NCI-H2107 treated with DMSO at 0.1 percent for 48 hours (cell line): ENCODE measurements at regions not wholly inside any gene's neighbourhood (a gene's known extent, or its start where the extent isn't known, plus 50 kb on each side); places are given as distances from the start of the nearest gene placed in this dataset.
"Not testable (repeated sequence)": the region's sequence is repeated elsewhere in the genome, so short reads cannot be mapped to it uniquely, and the experiment has no call there.

Source experiments
- DNase-seq: peaks from one replicate; lab custom pipeline; 2025; ENCODE audit not compliant: unreplicated experiment; lab: John Stamatoyannopoulos, UW

- DNase-seq: no peak
These were observed 803.7 kb upstream of the ACVR2A start for GRCh38 chr2:147041121-147041494.

- DNase-seq: no peak
These were observed 804.3 kb upstream of the ACVR2A start for GRCh38 chr2:147040298-147041120.

GRCh38 chr2:147037048-147037447 is 807.8 kb upstream of the ACVR2A start:
- no peak for DNase-seq

DNA sequence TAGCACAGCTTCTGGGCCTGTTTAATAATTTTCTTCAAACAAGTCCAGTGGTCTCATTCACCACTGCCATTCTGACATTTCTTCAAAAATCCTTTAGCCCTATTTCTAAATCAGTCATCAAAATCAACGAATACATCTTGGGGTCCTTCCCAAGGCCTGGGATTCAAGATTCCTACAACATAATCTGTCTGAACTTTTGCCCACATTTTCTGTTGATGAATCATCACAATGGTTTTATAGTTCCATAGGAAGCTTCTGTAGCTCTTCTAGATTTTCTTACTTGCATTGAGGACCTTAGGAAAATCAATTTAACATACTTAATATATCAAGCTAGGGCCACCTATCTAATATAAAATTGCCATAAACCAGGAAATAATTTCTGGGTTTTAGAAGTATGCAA is 811.8 kb upstream of the ACVR2A start:
- no peak for DNase-seq

- no peak for DNase-seq
These were observed 812.9 kb upstream of the ACVR2A start for GRCh38 chr2:147031897-147032296.

DNA sequence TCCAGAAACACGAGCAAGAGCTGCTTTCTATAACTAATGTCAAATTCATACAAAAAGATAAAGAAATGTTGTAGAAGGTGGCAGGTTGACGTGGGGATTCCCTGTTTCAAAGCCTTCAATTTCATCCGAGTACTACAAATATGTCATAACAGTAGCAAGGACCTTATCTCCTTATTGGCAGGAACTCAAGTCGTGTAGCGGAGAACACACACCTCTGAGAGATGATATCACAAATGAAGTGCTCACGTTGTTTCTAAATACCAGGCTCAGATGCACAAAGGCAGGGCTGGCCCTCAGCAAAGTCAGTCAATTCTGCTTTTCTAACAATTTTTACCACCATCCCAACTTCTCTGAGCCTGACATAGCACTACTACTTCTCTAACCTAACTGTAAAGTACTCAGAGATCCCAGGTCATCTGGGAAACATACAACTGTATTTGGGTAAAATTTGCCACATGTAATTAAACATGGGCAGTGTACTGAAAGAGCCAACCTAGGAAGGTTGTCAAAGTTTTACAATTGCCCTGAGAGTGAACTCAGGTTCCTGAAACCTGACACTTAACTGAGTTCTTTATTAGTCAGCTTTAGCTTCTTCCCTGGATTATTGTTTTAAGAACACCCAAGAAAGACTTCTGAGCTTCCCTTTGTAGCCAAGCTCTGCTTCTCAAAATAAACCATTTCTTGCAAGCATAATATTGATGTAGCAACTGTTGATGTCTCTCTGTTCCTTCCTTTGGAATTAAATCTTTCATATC is 813.7 kb upstream of the ACVR2A start:
- no peak for DNase-seq

- no peak for DNase-seq
These were observed 817.4 kb upstream of the ACVR2A start for GRCh38 chr2:147027436-147027835.

DNA sequence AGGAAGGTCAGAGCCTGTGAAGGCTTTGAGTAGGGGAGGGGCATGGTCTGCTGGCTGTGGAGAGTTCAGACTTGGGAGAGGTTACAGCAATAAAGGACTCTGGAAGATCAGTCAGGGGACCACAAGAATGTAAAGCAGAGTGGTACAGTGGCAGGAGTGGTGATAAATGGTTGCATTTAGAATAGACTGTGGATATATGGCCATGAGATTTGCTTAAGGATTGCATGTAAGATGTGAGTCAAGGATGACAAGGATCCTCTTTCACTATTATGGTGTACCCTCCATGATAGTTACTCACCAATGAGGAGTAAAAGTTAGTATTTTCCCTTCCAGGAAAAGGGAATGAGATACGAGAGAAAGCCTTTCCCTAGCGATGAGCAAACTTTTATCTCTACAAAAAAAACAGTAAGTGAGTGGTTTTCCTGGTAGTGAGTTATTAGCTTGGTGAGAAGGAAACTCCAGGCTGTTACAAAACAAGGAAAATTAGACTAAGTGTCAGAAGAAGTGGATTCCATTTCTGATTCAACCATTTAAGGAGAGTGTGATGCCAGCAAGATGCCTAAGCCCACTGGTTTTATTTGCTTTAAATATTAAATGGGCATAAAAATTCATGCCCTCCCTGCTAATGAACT is 818.0 kb upstream of the ACVR2A start:
- no peak for DNase-seq

GRCh38 chr2:147025646-147026585 is 818.9 kb upstream of the ACVR2A start:
- DNase-seq: no peak

DNA sequence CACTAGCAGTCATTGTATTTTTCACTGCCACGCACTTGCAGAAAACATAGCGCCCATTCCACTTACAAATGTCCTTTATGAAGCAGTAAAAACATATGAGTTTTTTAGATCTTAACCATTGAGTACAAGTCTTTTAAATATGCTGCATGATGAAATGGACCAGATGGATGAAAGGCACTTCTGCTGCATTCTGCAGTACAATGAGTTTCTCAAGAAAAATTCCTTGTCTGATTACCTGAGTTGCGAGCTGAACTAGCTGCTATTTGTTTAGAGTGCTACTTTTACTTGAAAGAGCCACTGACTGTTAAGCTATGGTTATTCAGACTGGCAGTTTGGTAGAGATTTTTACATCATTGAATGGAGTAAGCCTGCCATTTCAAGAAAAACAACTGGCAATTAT is 825.5 kb upstream of the ACVR2A start:
- DNase-seq: no peak

- no peak for DNase-seq
These were observed 826.7 kb upstream of the ACVR2A start for GRCh38 chr2:147017951-147018645.

DNA sequence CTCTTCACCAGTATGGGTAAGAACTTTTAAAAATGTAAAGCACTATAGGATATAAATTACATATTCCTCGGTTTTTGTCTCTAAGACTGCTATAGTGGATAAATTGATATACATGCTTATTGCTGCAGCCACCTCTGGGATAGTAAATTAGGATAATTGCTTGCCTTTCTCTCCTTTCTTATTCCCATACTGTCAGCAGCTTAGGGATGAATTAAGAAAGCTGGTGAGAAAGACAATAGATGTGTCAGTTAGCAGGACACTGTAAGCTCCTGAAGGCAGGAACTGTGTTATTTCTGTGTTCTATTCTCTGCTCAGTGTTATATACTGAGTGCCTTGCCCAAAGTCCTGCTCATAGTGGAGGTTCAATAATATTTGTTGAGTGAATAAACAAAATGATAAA is 828.6 kb upstream of the ACVR2A start:
- no peak for DNase-seq

- no peak for DNase-seq
These were observed 829.2 kb upstream of the ACVR2A start for GRCh38 chr2:147015591-147015990.

DNA sequence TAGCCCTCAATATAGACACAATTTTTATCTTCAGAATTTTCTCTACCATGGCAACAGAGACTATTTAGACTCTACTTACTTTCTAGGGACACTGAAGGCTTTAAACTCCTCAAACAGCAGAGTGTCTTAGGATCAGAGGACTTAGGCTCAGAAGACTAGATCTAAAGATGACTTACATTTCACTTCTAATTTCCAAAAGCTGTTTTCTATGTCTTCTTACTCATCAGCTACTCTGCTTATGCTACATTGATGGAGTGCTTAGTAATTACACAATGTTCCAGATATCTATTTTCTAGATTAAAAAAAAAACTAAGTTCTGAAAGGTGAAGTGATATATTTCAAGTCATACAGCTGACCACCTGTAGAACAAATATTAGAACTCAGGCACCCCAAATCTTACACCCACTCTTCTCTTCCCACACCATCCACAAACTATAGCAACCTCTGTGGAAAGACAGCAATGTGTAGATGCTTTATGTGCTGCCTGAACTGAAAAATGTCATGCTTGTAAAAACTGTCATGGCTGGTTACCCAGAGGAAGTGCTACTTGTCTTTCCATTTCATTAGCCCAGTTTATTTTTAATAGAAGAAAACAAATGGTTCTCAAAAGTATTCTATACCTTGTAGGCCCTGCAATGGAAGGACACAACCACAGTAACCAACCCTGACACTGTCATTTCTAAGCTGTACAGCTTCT is 831.0 kb upstream of the ACVR2A start:
- DNase-seq: no peak

GRCh38 chr2:147008481-147008880 is 836.3 kb upstream of the ACVR2A start:
- DNase-seq: no peak

DNA sequence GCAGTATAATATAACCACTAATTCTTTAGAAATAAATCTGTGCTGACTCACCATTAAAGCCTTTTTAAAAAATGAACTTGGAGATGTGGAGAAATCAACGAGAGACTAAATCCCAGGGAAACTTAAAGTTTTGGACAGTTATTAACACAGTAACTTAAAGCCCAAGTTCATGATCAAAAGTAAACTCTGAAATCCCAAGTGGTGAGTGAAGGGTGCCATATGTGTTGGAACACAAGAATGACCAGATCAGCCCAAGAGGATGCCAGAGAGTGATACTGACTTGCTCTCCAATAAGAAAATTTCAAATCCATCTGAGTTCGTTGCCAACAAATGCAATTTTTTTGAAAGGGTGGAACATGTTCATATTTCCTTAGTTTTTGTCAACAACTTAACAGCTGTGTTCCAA is 838.1 kb upstream of the ACVR2A start:
- no peak for DNase-seq

- DNase-seq: no peak
These were observed 841.7 kb upstream of the ACVR2A start for GRCh38 chr2:147003081-147003480.

DNA sequence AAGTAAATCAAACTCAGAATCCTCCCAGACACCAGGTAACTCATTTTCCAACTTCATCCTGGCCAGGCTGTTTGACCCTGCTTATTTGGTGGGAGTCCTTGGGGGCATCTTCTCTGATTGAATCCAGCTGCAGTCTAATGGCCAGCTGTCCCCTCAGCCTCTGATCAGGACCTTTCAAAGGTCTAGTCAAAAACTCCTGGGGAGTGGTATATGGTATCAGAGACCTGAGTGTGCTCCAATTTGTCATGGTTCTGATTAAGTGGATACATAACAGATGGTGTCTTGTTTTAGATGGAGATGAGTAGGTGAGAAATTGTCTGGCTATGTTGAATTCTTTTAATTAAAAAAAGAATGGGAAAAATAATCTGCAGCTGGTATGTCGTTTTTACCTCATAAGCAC is 842.6 kb upstream of the ACVR2A start:
- no peak for DNase-seq

DNA sequence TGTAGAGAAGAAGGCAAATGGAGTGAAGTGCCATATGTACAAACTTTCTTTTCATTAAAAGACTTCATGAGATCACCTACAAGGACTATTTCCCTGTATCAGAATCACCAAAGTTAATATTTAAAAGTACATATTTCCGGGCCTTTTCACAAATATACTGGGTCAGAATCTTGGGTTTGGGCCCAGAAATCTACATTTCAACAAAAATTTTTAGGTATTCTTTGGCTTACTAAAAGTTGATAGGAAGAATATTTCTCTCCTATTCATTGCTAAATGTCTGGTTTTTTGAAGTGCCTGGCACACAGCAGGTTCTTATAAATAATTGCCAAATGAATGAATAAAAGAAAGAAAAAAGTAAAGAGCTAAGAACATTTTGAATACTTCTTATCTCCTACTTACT is 843.8 kb upstream of the ACVR2A start:
- no peak for DNase-seq

GRCh38 chr2:147000151-147000550 is 844.7 kb upstream of the ACVR2A start:
- not testable (repeated sequence) for DNase-seq
